ENCODE measurements at regions not wholly inside any gene's neighbourhood (a gene's known extent, or its start where the extent isn't known, plus 50 kb on each side); places are given as distances from the start of the nearest gene placed in this dataset.
"Not testable (repeated sequence)": the region's sequence is repeated elsewhere in the genome, so short reads cannot be mapped to it uniquely, and the experiment has no call there.

- not testable (repeated sequence) for H3K36me3 Mint-ChIP-seq (ENCODE audit: unreplicated experiment); H3K9me3 Mint-ChIP-seq (ENCODE audit: unreplicated experiment); DNase-seq (ENCODE audit: extremely low spot score, unreplicated experiment); H3K27me3 Mint-ChIP-seq (ENCODE audit: unreplicated experiment); H3K4me1 Mint-ChIP-seq (ENCODE audit: unreplicated experiment); H3K4me3 Mint-ChIP-seq (ENCODE audit: unreplicated experiment); H3K27ac Mint-ChIP-seq (ENCODE audit: unreplicated experiment)
Measured at GRCh38 chr16:22572331-22573224, 61.9 kb downstream of the NPIPB5 start.

DNA sequence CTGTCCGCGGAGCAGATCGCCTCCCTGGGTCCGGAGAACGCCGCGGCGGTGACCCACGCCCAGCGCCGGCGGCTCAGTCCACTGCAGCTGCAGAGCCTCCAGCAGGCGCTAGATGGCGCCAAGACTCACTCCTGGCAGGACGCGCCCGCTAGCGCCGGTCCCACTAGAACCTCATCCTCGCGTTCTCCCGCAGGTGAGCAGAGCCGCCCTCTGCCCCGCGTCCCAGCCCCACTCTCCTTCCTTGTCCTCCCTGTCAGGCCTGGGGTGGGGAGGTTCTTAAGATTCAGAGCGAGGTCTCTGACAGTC, 62.5 kb downstream of the NPIPB5 start:
- H3K4me3 Mint-ChIP-seq (ENCODE audit: unreplicated experiment); DNase-seq (ENCODE audit: extremely low spot score, unreplicated experiment); H3K9me3 Mint-ChIP-seq (ENCODE audit: unreplicated experiment); H3K4me1 Mint-ChIP-seq (ENCODE audit: unreplicated experiment); H3K27ac Mint-ChIP-seq (ENCODE audit: unreplicated experiment); H3K27me3 Mint-ChIP-seq (ENCODE audit: unreplicated experiment); H3K36me3 Mint-ChIP-seq (ENCODE audit: unreplicated experiment): not testable (repeated sequence)

DNA sequence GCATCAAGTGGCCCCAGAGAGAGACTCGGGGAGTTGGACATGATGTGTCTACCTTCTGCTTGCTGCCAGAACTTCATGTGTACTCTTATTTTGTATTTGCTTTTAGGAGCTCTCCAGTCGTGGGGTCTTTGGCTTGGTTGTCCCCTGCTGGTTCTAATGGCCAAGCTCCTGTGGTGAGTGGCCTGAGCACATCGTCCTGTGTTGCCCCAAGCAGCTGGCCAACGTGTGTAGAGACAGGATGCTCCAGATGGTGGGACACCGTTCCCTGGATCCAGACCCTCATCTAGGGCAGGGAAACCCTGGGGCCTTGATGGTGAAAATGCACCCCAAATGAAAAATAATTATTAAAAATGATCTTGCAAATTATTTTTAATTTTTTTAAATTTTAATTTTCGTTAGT, 65.8 kb downstream of the NPIPB5 start:
- H3K27ac Mint-ChIP-seq (ENCODE audit: unreplicated experiment); H3K4me1 Mint-ChIP-seq (ENCODE audit: unreplicated experiment); H3K27me3 Mint-ChIP-seq (ENCODE audit: unreplicated experiment); DNase-seq (ENCODE audit: extremely low spot score, unreplicated experiment); H3K9me3 Mint-ChIP-seq (ENCODE audit: unreplicated experiment); H3K4me3 Mint-ChIP-seq (ENCODE audit: unreplicated experiment); H3K36me3 Mint-ChIP-seq (ENCODE audit: unreplicated experiment): not testable (repeated sequence)

GRCh38 chr16:22583195-22583594, 72.5 kb downstream of the NPIPB5 start:
- H3K36me3 Mint-ChIP-seq (ENCODE audit: unreplicated experiment); H3K27me3 Mint-ChIP-seq (ENCODE audit: unreplicated experiment); H3K27ac Mint-ChIP-seq (ENCODE audit: unreplicated experiment); H3K4me1 Mint-ChIP-seq (ENCODE audit: unreplicated experiment); DNase-seq (ENCODE audit: extremely low spot score, unreplicated experiment); H3K9me3 Mint-ChIP-seq (ENCODE audit: unreplicated experiment); H3K4me3 Mint-ChIP-seq (ENCODE audit: unreplicated experiment): not testable (repeated sequence)

DNA sequence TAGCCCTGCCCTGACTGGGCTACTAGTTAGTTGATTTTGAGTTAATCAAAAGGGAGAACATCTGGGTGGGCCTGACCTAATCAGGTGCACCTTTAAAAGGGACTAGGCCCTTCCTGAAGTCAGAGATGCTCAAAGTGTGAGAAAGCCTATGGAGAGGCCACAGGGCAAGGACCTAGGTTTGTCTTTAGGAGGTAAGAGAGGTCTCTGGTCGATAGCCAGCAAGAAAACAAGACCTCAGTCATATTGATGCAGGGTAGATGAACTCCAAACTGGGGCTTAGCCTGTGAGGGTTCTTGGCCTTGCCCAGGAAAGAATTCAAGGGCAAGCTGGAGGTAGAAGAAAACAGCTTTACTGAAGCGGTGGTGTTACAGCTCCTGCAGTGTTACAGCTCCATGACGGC, 73.8 kb downstream of the NPIPB5 start:
- H3K27ac Mint-ChIP-seq (ENCODE audit: unreplicated experiment); H3K4me3 Mint-ChIP-seq (ENCODE audit: unreplicated experiment); H3K4me1 Mint-ChIP-seq (ENCODE audit: unreplicated experiment); H3K9me3 Mint-ChIP-seq (ENCODE audit: unreplicated experiment); H3K36me3 Mint-ChIP-seq (ENCODE audit: unreplicated experiment); DNase-seq (ENCODE audit: extremely low spot score, unreplicated experiment); H3K27me3 Mint-ChIP-seq (ENCODE audit: unreplicated experiment): not testable (repeated sequence)

- H3K36me3 Mint-ChIP-seq (ENCODE audit: unreplicated experiment); DNase-seq (ENCODE audit: extremely low spot score, unreplicated experiment); H3K4me3 Mint-ChIP-seq (ENCODE audit: unreplicated experiment); H3K27me3 Mint-ChIP-seq (ENCODE audit: unreplicated experiment); H3K4me1 Mint-ChIP-seq (ENCODE audit: unreplicated experiment); H3K27ac Mint-ChIP-seq (ENCODE audit: unreplicated experiment); H3K9me3 Mint-ChIP-seq (ENCODE audit: unreplicated experiment): not testable (repeated sequence)
Measured at GRCh38 chr16:22584941-22585340, 74.2 kb downstream of the NPIPB5 start.

GRCh38 chr16:22585431-22585830, 74.7 kb downstream of the NPIPB5 start:
- not testable (repeated sequence) for H3K27me3 Mint-ChIP-seq (ENCODE audit: unreplicated experiment); H3K4me3 Mint-ChIP-seq (ENCODE audit: unreplicated experiment); H3K9me3 Mint-ChIP-seq (ENCODE audit: unreplicated experiment); H3K4me1 Mint-ChIP-seq (ENCODE audit: unreplicated experiment); DNase-seq (ENCODE audit: extremely low spot score, unreplicated experiment); H3K27ac Mint-ChIP-seq (ENCODE audit: unreplicated experiment); H3K36me3 Mint-ChIP-seq (ENCODE audit: unreplicated experiment)

- DNase-seq (ENCODE audit: extremely low spot score, unreplicated experiment), result peak; percentile 21
- not testable (repeated sequence) for H3K4me1 Mint-ChIP-seq (ENCODE audit: unreplicated experiment); H3K36me3 Mint-ChIP-seq (ENCODE audit: unreplicated experiment); H3K27me3 Mint-ChIP-seq (ENCODE audit: unreplicated experiment); H3K9me3 Mint-ChIP-seq (ENCODE audit: unreplicated experiment); H3K27ac Mint-ChIP-seq (ENCODE audit: unreplicated experiment); H3K4me3 Mint-ChIP-seq (ENCODE audit: unreplicated experiment)
Measured at GRCh38 chr16:22586732-22587131, 76.0 kb downstream of the NPIPB5 start.

GRCh38 chr16:22589757-22590156, 79.1 kb downstream of the NPIPB5 start:
- not testable (repeated sequence) for H3K9me3 Mint-ChIP-seq (ENCODE audit: unreplicated experiment); H3K27me3 Mint-ChIP-seq (ENCODE audit: unreplicated experiment); H3K36me3 Mint-ChIP-seq (ENCODE audit: unreplicated experiment); H3K4me1 Mint-ChIP-seq (ENCODE audit: unreplicated experiment); H3K4me3 Mint-ChIP-seq (ENCODE audit: unreplicated experiment); H3K27ac Mint-ChIP-seq (ENCODE audit: unreplicated experiment)
- peak; percentile 59 for DNase-seq (ENCODE audit: extremely low spot score, unreplicated experiment)

- H3K27me3 Mint-ChIP-seq (ENCODE audit: unreplicated experiment), result not testable (repeated sequence)
Measured at GRCh38 chr16:22596445-22597045, 85.9 kb downstream of the NPIPB5 start.

GRCh38 chr16:22603744-22604143, 93.1 kb downstream of the NPIPB5 start:
- not testable (repeated sequence) for H3K27me3 Mint-ChIP-seq (ENCODE audit: unreplicated experiment); H3K9me3 Mint-ChIP-seq (ENCODE audit: unreplicated experiment); H3K27ac Mint-ChIP-seq (ENCODE audit: unreplicated experiment); H3K36me3 Mint-ChIP-seq (ENCODE audit: unreplicated experiment); H3K4me3 Mint-ChIP-seq (ENCODE audit: unreplicated experiment); H3K4me1 Mint-ChIP-seq (ENCODE audit: unreplicated experiment)
- DNase-seq (ENCODE audit: extremely low spot score, unreplicated experiment), result peak; percentile 59

More at GRCh38 chr16:22596445-22597045, 85.9 kb downstream of the NPIPB5 start:
- H3K36me3 Mint-ChIP-seq (ENCODE audit: unreplicated experiment); H3K4me3 Mint-ChIP-seq (ENCODE audit: unreplicated experiment); H3K9me3 Mint-ChIP-seq (ENCODE audit: unreplicated experiment); H3K27ac Mint-ChIP-seq (ENCODE audit: unreplicated experiment); H3K4me1 Mint-ChIP-seq (ENCODE audit: unreplicated experiment); DNase-seq (ENCODE audit: extremely low spot score, unreplicated experiment): not testable (repeated sequence)

GRCh38 chr16:22606619-22607018, 95.9 kb downstream of the NPIPB5 start:
- not testable (repeated sequence) for H3K4me3 Mint-ChIP-seq (ENCODE audit: unreplicated experiment); H3K9me3 Mint-ChIP-seq (ENCODE audit: unreplicated experiment); DNase-seq (ENCODE audit: extremely low spot score, unreplicated experiment); H3K27me3 Mint-ChIP-seq (ENCODE audit: unreplicated experiment); H3K36me3 Mint-ChIP-seq (ENCODE audit: unreplicated experiment); H3K4me1 Mint-ChIP-seq (ENCODE audit: unreplicated experiment); H3K27ac Mint-ChIP-seq (ENCODE audit: unreplicated experiment)

Measured in osteocyte (in vitro differentiated cells).